Glutamatergic neuron (in vitro differentiated cells): ENCODE measurements at regions not wholly inside any gene's neighbourhood (a gene's known extent, or its start where the extent isn't known, plus 50 kb on each side); places are given as distances from the start of the nearest gene placed in this dataset.
"Not testable (repeated sequence)": the region's sequence is repeated elsewhere in the genome, so short reads cannot be mapped to it uniquely, and the experiment has no call there.

Experiments used
- DNase-seq: peaks from one replicate; pipeline ENCODE4 v3.0.0; 2022
- H3K27ac Mint-ChIP-seq: one replicate; pipeline ENCODE4 v1.8.0; 2020; ENCODE audit warnings: mild to moderate bottlenecking, mixed read lengths, inconsistent platforms; ENCODE audit not compliant: unreplicated experiment
- H3K27me3 Mint-ChIP-seq: one replicate; pipeline ENCODE4 v1.8.0; 2020; ENCODE audit warnings: mild to moderate bottlenecking, moderate library complexity, mixed read lengths, inconsistent platforms; ENCODE audit not compliant: unreplicated experiment
- H3K36me3 Mint-ChIP-seq: one replicate; pipeline ENCODE4 v1.8.0; 2020; ENCODE audit warnings: mild to moderate bottlenecking, mixed read lengths, inconsistent platforms; ENCODE audit not compliant: unreplicated experiment
- H3K4me1 Mint-ChIP-seq: one replicate; pipeline ENCODE4 v1.8.0; 2020; ENCODE audit warnings: mild to moderate bottlenecking, low read depth, mixed read lengths, inconsistent platforms; ENCODE audit not compliant: unreplicated experiment
- H3K4me3 Mint-ChIP-seq: one replicate; pipeline ENCODE4 v1.8.0; 2020; ENCODE audit warnings: mild to moderate bottlenecking, mixed read lengths, inconsistent platforms; ENCODE audit not compliant: unreplicated experiment
- H3K9me3 Mint-ChIP-seq: one replicate; pipeline ENCODE4 v1.8.0; 2020; ENCODE audit warnings: mild to moderate bottlenecking, moderate library complexity, mixed read lengths, inconsistent platforms; ENCODE audit not compliant: unreplicated experiment
- CTCF ChIP-seq: fragments of 200-600 bp; sonication (generic); IDR thresholded peaks from one replicate; pipeline ENCODE4 v1.5.0; 2021; ENCODE audit not compliant: partially characterized antibody, unreplicated experiment

- Mint-ChIP-seq H3K9me3 (peaks cover 3% of the 10 kb centered on the region), H3K27me3 (no peaks in the 10 kb centered on the region), H3K27ac (no peak overlapping the region), H3K4me1 (no peaks in the 10 kb centered on the region), H3K4me3 (no peak overlapping the region), H3K36me3 (no peaks in the 10 kb centered on the region)
- DNase-seq, result no peak
- TF ChIP-seq CTCF, result no peak
Observed at GRCh38 chr11:106548406-106548805, 469.9 kb downstream of the GUCY1A2 start.

- Mint-ChIP-seq H3K4me1 (no peaks in the 10 kb centered on the region), H3K27me3 (no peaks in the 10 kb centered on the region), H3K9me3 (peaks cover 3% of the 10 kb centered on the region), H3K27ac (no peak overlapping the region), H3K4me3 (no peak overlapping the region), H3K36me3 (peaks cover 5% of the 10 kb centered on the region)
- TF ChIP-seq CTCF, result no peak
- DNase-seq, result no peak
Observed at GRCh38 chr11:106551744-106552673, 466.3 kb downstream of the GUCY1A2 start.

- H3K27ac Mint-ChIP-seq, result no peak overlapping the region
- peaks cover 5% of the 10 kb centered on the region for H3K36me3 Mint-ChIP-seq
- H3K9me3 Mint-ChIP-seq, result peaks cover 3% of the 10 kb centered on the region
- H3K4me3 Mint-ChIP-seq, result no peak overlapping the region
- no peaks in the 10 kb centered on the region for H3K27me3 Mint-ChIP-seq
- TF ChIP-seq CTCF, result no peak
- no peaks in the 10 kb centered on the region for H3K4me1 Mint-ChIP-seq
- no peak for DNase-seq
Observed at GRCh38 chr11:106552694-106553203, 465.5 kb downstream of the GUCY1A2 start.

GRCh38 chr11:106553304-106553703 is 465.0 kb downstream of the GUCY1A2 start:
- Mint-ChIP-seq H3K9me3 (peaks cover 3% of the 10 kb centered on the region), H3K27ac (no peak overlapping the region), H3K4me1 (no peaks in the 10 kb centered on the region), H3K36me3 (peaks cover 5% of the 10 kb centered on the region), H3K4me3 (no peak overlapping the region), H3K27me3 (no peaks in the 10 kb centered on the region)
- DNase-seq, result no peak
- TF ChIP-seq CTCF, result no peak

GRCh38 chr11:106555566-106556250 is 462.6 kb downstream of the GUCY1A2 start:
- not testable (repeated sequence) for H3K27ac Mint-ChIP-seq, H3K27me3 Mint-ChIP-seq, H3K4me1 Mint-ChIP-seq, H3K4me3 Mint-ChIP-seq, H3K36me3 Mint-ChIP-seq, H3K9me3 Mint-ChIP-seq, DNase-seq
